NCI-H1092 treated with DMSO at 0.1 percent for 48 hours (cell line): ENCODE measurements at regions not wholly inside any gene's neighbourhood (a gene's known extent, or its start where the extent isn't known, plus 50 kb on each side); places are given as distances from the start of the nearest gene placed in this dataset.

ENCODE experiments used
- DNase-seq: peaks from one replicate; lab custom pipeline; 2025; lab: John Stamatoyannopoulos, UW

GRCh38 chr6:159099961-159100360 is 55.2 kb upstream of the TAGAP start:
- DNase-seq: no peak

GRCh38 chr6:159099276-159099675 is 54.5 kb upstream of the TAGAP start:
- no peak for DNase-seq

- DNase-seq: no peak
These were observed 53.9 kb upstream of the TAGAP start for GRCh38 chr6:159098636-159099106.

- no peak for DNase-seq
These were observed 52.5 kb upstream of the TAGAP start for GRCh38 chr6:159097256-159097655.

- DNase-seq: no peak
These were observed 50.8 kb upstream of the TAGAP start for GRCh38 chr6:159095616-159096015.

GRCh38 chr6:159094444-159095252 is 49.9 kb upstream of the TAGAP start:
- no peak for DNase-seq
